KOPT-K1 (cell line): ENCODE measurements at regions not wholly inside any gene's neighbourhood (a gene's known extent, or its start where the extent isn't known, plus 50 kb on each side); places are given as distances from the start of the nearest gene placed in this dataset.

Source experiments
- H3K27ac ChIP-seq: fragments of 200-600 bp; sonication (generic); 2 replicates; pipeline ENCODE4 v1.5.1; 2016; ENCODE audit warnings: antibody characterized with exemption, mild to moderate bottlenecking, low read depth, low read length; ENCODE audit not compliant: poor library complexity, severe bottlenecking
- H3K36me3 ChIP-seq: fragments of 200-600 bp; sonication (generic); 2 replicates; pipeline ENCODE4 v1.5.1; 2017; ENCODE audit warnings: antibody characterized with exemption, mild to moderate bottlenecking, low read length, moderate library complexity; ENCODE audit not compliant: insufficient read depth
- H3K9me3 ChIP-seq: fragments of 200-600 bp; sonication (generic); 2 replicates; pipeline ENCODE4 v1.5.1; 2017; ENCODE audit warnings: antibody characterized with exemption, low read length, mild to moderate bottlenecking; ENCODE audit not compliant: insufficient read depth, poor library complexity, severe bottlenecking

DNA sequence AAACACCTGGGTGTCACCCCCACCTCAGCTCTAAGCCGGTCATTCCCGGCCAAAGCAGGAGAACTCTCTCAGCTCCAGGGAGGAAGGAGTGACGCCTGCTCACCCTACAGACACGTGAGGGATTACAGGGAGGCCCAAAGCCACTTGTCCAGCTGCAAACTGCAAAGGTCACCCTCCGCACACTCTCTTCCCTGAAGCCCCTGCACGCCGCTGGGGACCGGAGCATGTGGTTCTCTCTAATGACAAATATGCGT is 108.0 kb upstream of the ID2 start:
- Histone ChIP-seq H3K27ac (no peak overlapping the region), H3K36me3 (no peaks in the 10 kb centered on the region), H3K9me3 (peaks cover 10% of the 10 kb centered on the region)

- H3K27ac ChIP-seq: no peak overlapping the region
- H3K36me3 ChIP-seq: no peaks in the 10 kb centered on the region
- H3K9me3 ChIP-seq: peaks cover 10% of the 10 kb centered on the region
Measured at GRCh38 chr2:8574196-8575037, 107.4 kb upstream of the ID2 start.

DNA sequence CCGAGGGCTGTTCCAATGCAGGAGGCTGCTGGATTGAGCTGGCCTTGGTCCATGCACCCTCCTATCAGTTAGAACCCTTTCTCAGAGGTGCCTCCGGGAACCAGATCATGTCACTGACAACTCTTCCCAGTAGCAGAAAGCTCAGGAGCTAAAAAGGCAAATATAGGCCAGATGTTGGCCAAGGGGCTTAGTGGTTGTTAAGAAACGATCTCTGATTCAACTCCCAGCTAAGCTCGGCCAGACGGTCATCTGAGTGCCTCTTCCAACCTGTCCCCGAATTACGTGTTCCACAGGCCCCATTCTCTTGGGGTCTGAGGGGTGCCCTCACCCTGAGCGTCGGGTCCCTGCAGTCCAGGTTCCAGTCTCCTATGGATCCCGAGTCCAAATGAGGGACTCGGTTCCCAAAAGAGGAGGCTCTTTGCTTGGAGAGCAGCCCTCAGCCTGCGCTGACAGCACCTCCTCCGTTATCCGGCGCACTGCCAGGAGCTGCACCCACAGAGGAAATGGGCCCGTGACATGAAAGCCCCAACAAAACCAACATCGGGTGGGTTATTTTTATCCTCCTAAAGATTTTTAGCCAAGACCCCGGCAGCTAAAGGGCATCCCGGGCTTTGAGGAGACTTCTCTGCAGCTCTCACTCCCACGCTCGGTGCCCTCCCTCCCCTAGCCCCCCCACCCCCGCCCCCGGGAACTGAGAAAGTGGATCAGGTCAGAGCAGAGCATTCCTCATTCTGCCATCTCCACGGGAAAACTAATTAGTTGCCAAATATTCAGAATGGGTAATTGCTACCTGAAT is 106.6 kb upstream of the ID2 start:
- Histone ChIP-seq H3K27ac (no peak overlapping the region), H3K36me3 (no peaks in the 10 kb centered on the region), H3K9me3 (peaks cover 10% of the 10 kb centered on the region)

DNA sequence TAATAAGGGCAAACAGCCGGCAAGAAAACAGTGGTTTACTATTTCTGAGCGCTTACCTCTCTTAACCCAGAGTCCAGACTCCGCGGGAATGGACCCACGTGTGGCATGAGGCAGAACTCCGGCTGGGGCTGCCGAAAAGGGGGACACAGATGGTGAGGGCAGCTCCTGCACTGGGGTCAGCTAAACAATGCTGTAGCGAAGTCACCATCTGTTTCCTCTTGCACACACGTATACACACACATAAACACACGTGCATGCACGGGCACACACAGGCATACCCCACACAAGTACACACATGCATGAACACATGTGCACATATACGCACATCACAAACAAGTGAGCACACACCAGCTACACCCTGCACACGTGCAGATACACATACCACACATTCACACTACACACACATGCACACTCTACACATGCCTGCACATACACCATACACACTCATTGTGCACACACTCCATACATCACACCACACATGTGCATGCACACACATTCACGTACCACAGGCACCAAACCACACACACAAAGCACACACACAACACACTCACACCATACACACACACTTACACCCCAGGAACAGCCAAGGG is 105.9 kb upstream of the ID2 start:
- H3K36me3 ChIP-seq: no peaks in the 10 kb centered on the region
- no peak overlapping the region for H3K27ac ChIP-seq
- peaks cover 10% of the 10 kb centered on the region for H3K9me3 ChIP-seq

DNA sequence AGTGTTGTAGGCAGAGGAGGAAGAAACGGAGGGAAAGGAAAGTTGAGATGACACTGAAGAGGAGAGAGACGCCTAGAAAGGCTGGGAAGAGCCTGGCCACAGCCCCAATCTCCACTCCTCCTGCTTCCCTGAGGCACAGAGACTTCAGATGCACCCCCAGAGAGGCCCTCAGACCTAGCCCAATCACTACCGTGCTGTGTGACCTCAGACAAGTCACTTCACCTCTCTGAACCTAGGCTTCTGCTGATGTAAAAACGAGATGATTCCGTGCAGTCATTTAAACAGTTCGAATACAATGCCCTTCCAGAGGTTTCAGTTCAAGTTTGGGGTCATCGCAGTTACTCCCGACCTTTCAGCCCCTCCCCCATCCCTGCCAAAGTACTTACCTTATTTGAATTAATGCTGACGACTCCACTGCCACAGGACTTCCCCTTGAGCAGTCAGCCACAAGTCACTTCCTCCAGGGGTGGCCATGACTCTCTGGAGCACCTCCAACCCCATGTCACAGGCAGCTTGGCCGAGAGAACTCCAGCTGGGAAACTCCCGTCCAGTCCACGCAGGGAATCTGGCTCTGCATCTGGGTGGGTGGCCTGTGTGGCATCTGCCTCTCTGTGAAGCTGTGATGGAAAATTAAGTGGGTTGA is 105.2 kb upstream of the ID2 start:
- no peak overlapping the region for H3K27ac ChIP-seq
- peaks cover 10% of the 10 kb centered on the region for H3K9me3 ChIP-seq
- H3K36me3 ChIP-seq: no peaks in the 10 kb centered on the region

DNA sequence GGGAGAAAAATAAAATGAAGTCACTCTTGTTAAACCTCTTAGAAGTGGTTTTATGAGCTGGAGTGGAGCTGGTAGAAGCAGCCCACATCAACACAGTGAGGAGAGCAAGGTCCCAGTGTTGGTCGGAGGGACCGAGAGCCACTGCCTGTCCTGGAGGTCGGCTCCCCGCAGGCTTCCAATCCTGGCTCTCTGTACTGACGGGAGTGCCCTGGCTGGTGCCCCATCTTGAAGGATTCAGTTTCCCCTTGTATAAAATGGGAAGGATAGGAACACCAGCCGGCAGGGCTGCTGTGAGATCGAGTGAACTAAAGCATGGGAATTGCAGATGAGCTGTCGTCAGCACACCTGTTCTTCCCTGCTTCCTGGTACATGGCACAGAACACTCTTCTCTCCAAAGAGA is 104.3 kb upstream of the ID2 start:
- H3K36me3 ChIP-seq: no peaks in the 10 kb centered on the region
- peaks cover 10% of the 10 kb centered on the region for H3K9me3 ChIP-seq
- no peak overlapping the region for H3K27ac ChIP-seq

DNA sequence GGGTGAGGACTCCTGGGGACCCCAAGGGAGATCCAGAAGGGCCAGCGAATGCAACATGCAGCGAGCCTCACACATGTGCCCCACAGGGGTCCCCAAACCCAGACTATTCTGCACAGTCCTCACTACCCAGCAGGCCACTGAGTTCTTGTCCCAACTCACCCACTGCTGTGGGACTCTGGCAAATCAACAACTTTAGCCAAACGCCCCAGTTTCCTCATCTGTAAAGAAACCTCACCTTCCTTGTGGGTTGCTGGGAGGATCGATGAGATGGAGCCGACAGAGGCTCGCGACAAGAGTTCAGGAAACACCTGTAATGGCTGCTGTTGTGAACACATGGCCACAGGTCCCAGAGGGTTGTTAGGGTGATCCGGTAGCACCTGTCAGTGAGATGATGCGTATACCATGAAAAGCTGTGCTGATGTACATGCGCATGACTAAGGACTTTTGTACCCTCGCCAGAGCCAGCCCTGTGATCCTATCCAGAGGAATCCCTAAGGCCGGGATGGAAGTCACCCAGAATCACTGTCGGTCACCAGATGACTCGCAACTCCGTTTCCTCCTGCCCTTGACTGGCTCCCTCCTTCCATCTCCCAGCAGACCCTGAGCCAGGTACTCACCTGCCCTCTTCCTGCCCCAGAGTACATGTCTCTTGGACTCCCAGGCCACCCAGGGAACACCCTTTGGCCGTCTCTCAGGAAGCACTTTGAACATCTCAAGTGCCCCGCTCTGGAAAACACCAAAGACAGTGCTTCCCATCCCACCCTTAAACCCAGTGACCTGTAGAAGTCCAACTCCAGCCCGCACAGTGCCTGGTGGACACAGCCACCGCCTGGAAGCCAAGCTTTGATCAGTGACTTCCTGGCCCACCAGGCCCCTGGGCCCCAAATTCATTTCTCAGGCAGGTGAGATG is 103.3 kb upstream of the ID2 start:
- Histone ChIP-seq H3K9me3 (peaks cover 9% of the 10 kb centered on the region), H3K36me3 (no peaks in the 10 kb centered on the region), H3K27ac (no peak overlapping the region)

DNA sequence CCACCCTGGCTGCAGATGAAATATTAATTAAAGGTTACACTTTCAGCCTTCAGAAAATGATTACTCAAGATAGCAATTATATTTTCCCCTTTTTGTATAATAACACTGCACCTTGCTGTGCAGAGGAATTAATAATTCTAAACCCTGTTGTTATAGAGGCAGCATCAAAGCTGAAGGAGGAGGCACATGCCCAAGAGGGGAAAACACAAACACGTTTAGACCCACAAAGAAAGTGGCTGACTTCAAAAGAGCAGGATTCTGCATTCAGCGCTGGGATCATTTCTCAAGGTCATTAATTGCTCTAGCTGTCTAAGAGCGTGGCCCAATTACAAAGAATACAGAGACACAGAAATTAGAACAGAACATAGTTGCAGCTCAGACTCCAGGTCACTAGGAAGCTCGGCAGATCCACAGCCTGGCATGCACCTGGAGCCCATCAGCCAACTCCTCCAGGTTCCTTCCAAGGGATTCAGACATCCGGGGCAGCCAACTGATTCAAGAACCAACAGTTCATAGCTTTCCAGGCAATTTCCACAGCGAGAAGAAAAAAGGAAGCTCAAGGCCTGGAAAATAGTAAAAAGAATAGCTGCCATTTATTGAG is 102.3 kb upstream of the ID2 start:
- H3K9me3 ChIP-seq: no peaks in the 10 kb centered on the region
- no peak overlapping the region for H3K27ac ChIP-seq
- H3K36me3 ChIP-seq: no peaks in the 10 kb centered on the region

DNA sequence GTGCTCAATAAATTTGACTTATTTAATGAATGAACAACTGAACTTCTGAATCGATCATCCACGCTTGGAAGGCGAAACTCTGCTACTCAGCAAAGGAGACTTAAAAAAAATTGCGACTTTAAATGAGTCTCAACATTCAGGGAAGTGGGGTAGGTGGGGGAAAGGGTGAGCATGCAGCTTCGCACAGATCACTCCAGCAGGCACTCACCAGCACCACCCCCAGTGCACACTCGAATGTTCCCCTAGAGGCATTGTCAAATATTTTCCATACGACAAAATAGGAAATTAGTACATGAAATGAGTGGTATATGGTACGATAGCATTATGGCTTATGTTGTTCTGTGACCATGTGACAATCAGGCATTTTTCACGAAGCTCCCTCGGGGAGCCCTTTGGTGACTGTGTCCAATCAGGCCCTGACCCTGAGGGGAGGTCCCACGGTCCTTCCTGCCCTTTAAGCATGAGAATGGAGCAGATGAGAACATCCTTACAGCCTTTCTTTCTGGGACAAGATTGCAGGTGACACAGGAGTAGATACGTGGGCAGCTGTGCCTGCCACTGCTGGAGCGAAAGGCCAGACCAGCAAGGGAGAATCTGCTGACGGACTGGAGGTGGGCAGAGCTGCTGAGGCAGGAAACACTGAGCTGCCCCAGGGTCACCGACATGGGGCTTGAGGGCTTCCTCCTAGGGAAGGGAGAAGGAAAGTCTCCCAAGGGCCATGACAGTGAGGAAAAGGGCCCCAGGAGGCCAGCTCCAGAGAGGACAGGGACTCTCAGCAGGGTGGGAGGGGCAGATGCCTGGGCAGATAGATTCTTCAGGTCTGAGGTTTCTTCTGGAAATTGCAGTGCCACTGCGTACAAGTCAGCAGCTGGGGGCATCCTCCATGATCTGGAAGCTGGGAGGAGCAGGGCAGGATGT is 101.3 kb upstream of the ID2 start:
- Histone ChIP-seq H3K27ac (no peak overlapping the region), H3K9me3 (no peaks in the 10 kb centered on the region), H3K36me3 (no peaks in the 10 kb centered on the region)

DNA sequence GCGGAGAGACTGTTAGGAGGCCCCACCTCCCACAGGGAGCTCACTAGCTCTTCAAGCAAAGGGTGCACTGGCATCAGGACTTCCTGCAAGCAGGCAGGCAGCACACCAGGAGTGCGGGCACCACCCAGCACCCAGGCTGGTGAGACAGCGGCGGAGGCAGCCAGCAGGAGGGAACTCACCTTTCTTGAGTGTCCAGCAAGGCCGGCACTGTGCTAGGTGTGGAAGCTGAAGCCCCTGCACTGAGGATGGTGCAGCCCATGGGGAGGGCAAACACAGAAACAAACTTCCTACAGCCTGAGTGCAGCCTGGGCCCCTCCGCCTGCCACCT is 100.7 kb upstream of the ID2 start:
- H3K9me3 ChIP-seq: no peaks in the 10 kb centered on the region
- no peak overlapping the region for H3K27ac ChIP-seq
- H3K36me3 ChIP-seq: no peaks in the 10 kb centered on the region

GRCh38 chr2:8581601-8582041 is 100.2 kb upstream of the ID2 start:
- Histone ChIP-seq H3K9me3 (no peaks in the 10 kb centered on the region), H3K36me3 (no peaks in the 10 kb centered on the region), H3K27ac (no peak overlapping the region)

GRCh38 chr2:8582191-8582590 is 99.7 kb upstream of the ID2 start:
- Histone ChIP-seq H3K27ac (no peak overlapping the region), H3K36me3 (no peaks in the 10 kb centered on the region), H3K9me3 (no peaks in the 10 kb centered on the region)

DNA sequence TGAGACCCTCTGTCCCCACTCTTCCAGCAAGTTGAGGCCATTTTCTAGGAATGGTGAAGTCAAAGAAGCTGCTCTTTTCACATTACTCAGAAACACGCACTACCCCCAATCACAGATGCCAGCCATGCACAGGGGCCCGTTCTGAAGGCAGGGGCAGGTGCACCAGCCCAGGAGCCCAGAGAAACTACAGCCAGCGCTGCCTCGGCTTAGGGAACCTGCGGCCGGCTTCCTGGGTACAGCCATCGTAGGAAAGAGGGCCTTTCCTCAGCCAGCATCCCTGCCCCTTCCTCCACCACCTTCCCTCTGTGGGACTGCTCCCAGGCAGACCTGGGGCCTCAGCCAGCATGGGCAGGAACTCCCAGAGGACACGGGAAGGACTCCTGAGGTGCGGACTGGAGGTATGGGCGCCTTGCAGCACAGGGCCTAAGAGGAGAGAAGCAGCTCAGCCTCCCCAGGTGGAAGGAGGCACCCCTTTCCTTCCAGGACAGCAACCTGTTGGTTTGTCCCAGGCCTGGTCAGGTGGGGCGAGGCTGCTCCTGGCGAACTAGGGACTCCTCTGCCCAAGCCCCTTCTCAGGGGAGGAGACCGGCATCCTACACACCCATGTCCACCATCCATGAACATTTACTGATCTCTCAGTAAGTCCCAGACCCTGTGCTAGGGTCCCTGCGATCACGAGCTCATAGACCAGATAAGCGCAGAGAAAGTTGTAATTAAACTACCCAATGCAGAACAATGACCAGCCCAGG is 99.0 kb upstream of the ID2 start:
- H3K9me3 ChIP-seq: no peaks in the 10 kb centered on the region
- no peak overlapping the region for H3K27ac ChIP-seq
- H3K36me3 ChIP-seq: no peaks in the 10 kb centered on the region
